ENCODE measurements at regions not wholly inside any gene's neighbourhood (a gene's known extent, or its start where the extent isn't known, plus 50 kb on each side); places are given as distances from the start of the nearest gene placed in this dataset.

GRCh38 chr9:13717322-13718054 lies 438.0 kb upstream of the MPDZ start:
- no peaks in the 10 kb centered on the region for H3K9me3 ChIP-seq (replicated peaks; ENCODE audit: control insufficient read depth, insufficient read depth, low read length)
- dilution Hi-C loops (cut with MboI; ENCODE audit: extremely low pct_ligation_motif_present, low sequenced_read_pairs) (no loop called here), intact Hi-C loops (cut with micrococcal nuclease) (no loop called here)
- ChIA-PET CTCF (interaction anchor here (0.9 kb wide), 1 partner anchor 9 kb away, joined by 5 read pairs; no protein-coding TSS in a partner anchor), POLR2A (no interaction called here)
- H3K4me3 ChIP-seq (replicated peaks in 1 of 3; ENCODE audit: insufficient read depth in 1 of 3, low read depth in 1 of 3, low read length in 3 of 3): no peak overlapping the region
- H3K27ac ChIP-seq (ENCODE audit: insufficient read depth, low read depth, low read length): no peak overlapping the region
- H3K9ac ChIP-seq (replicated peaks; ENCODE audit: extremely low read depth, insufficient read depth, low read length): no peak overlapping the region
- H3K27me3 ChIP-seq (ENCODE audit: control insufficient read depth in 2 of 2, insufficient read depth in 2 of 2, low read length in 2 of 2): no peaks in the 10 kb centered on the region
- DNase-seq (ENCODE audit: low read depth, low spot score) (peak; percentile 43), FAIRE-seq (no peak)
- no peak overlapping the region for H3K4me2 ChIP-seq (ENCODE audit: insufficient read depth, low read length)
- peaks cover 2% of the 10 kb centered on the region for H3K4me1 ChIP-seq (ENCODE audit: control insufficient read depth, extremely low read depth, insufficient read depth, low read length)
- H3K9me1 ChIP-seq (replicated peaks; ENCODE audit: control insufficient read depth, extremely low read depth, insufficient read depth, low read length): no peaks in the 10 kb centered on the region
- no peaks in the 10 kb centered on the region for H3K36me3 ChIP-seq (ENCODE audit: control insufficient read depth in 2 of 2, extremely low read depth in 1 of 2, insufficient read depth in 2 of 2, low read length in 2 of 2)
- H4K20me1 ChIP-seq (replicated peaks; ENCODE audit: control insufficient read depth, extremely low read depth, insufficient read depth, low read length): no peaks in the 10 kb centered on the region
- no peaks in the 10 kb centered on the region for H3K79me2 ChIP-seq (ENCODE audit: control insufficient read depth, insufficient read depth, low read length)
- H2AFZ ChIP-seq (ENCODE audit: low read depth, low read length): no peak overlapping the region
- BruUV-seq (replicated peaks): no TSS peak
- TF ChIP-seq MAX (IDR thresholded peaks at IDR 0.05; ENCODE audit: insufficient read depth, insufficient read length): no peak
- TF ChIP-seq MYC (IDR thresholded peaks at IDR 0.05; ENCODE audit: low read depth, low read length): no peak
- TF ChIP-seq POLR2AphosphoS5 (IDR thresholded peaks at IDR 0.05; ENCODE audit: insufficient read depth, low read depth, low read length): no peak
- no peak for TF ChIP-seq FOS (IDR thresholded peaks at IDR 0.05; ENCODE audit: borderline replicate concordance, insufficient read depth, low read length)
- no peak for TF ChIP-seq CTCF (IDR thresholded peaks at IDR 0.05; ENCODE audit: extremely low read depth in 1 of 2, insufficient read depth in 1 of 2, low read depth in 1 of 2, low read length in 2 of 2)

Measured in endothelial cell of umbilical vein (primary cell).